B cell (primary cell): ENCODE measurements at regions not wholly inside any gene's neighbourhood (a gene's known extent, or its start where the extent isn't known, plus 50 kb on each side); places are given as distances from the start of the nearest gene placed in this dataset.

ENCODE experiments used
- ATAC-seq: fragments of 200-7000 bp; cut with Tn5 transposase; one replicate; pipeline ENCODE4 v1.10.0; 2021; ENCODE audit warnings: low read depth, mild to moderate bottlenecking, moderate number of reproducible peaks, moderate library complexity
- CTCF ChIA-PET: fragments of 350-600 bp; sonication (Branson Sonifier 250); formaldehyde crosslinking; loops from one replicate; lab custom pipeline; 2021; ENCODE audit warnings: antibody characterized with exemption, inconsistent platforms; lab: Charles Lee
- POLR2A ChIA-PET: fragments of 350-600 bp; sonication (Branson Sonifier 250); formaldehyde crosslinking; loops from one replicate; lab custom pipeline; 2021; ENCODE audit warnings: antibody characterized with exemption; lab: Charles Lee
- DNase-seq: peaks from one replicate; pipeline ENCODE4 v3.0.0; 2013
- H2AFZ ChIP-seq: 2 replicates; pipeline ENCODE4 v1.6.1; 2012; ENCODE audit warnings: mild to moderate bottlenecking, low read depth, low read length; ENCODE audit not compliant: insufficient read depth, poor library complexity, severe bottlenecking
- H3K27ac ChIP-seq, 2 donors: 1 replicate in 1 of 2; 2 replicates in 1 of 2; pipeline ENCODE4 v1.5.1; 2012 to 2013; ENCODE audit warnings: low read length in 2 of 2, mild to moderate bottlenecking in 2 of 2, moderate library complexity in 1 of 2
- H3K27me3 ChIP-seq, 4 experiments: fragments of 200-600 bp in 1 of 4; sonication (generic) in 1 of 4; replicated peaks in 1 of 4; 1 replicate in 2 of 4; 2 replicates in 2 of 4; pipeline versions ENCODE4 v1.6.1 to v1.7.0; 2013 to 2016; ENCODE audit warnings: low read length in 3 of 4, mild to moderate bottlenecking in 2 of 4, mixed read lengths in 1 of 4, moderate library complexity in 1 of 4; ENCODE audit not compliant: insufficient read depth in 4 of 4, control insufficient read depth in 3 of 4; ENCODE audit errors: control extremely low read depth in 1 of 4
- H3K36me3 ChIP-seq, 2 experiments: replicated peaks in 1 of 2; 1 replicate in 1 of 2; 2 replicates in 1 of 2; pipeline versions ENCODE4 v1.6.1 to v1.7.1; 2013; ENCODE audit warnings: low read length in 1 of 2; ENCODE audit not compliant: insufficient read depth in 2 of 2, control insufficient read depth in 1 of 2; ENCODE audit errors: control extremely low read depth in 1 of 2, extremely low read depth in 1 of 2
- H3K4me1 ChIP-seq, 2 donors: fragments of 200-600 bp in 1 of 2; sonication (generic) in 1 of 2; 1 replicate in 1 of 2; 2 replicates in 1 of 2; pipeline versions ENCODE4 v1.5.1 to v1.6.1; 2013 to 2017; ENCODE audit warnings: low read length in 2 of 2; ENCODE audit not compliant: control insufficient read depth in 2 of 2, insufficient read depth in 2 of 2
- H3K4me2 ChIP-seq: replicated peaks from 2 replicates; pipeline ENCODE3; 2012; ENCODE audit warnings: mild to moderate bottlenecking, low read depth, low read length; ENCODE audit not compliant: poor library complexity, severe bottlenecking
- H3K4me3 ChIP-seq, 5 experiments: fragments of 200-600 bp in 1 of 5; sonication (generic) in 1 of 5; 1 replicate in 3 of 5; 2 replicates in 2 of 5; pipeline versions ENCODE4 v1.5.1 to v1.7.0; 2011 to 2016; ENCODE audit warnings: low read length in 4 of 5, mild to moderate bottlenecking in 4 of 5, low read depth in 2 of 5, control low read depth in 1 of 5, moderate library complexity in 1 of 5; ENCODE audit not compliant: insufficient read depth in 1 of 5; ENCODE audit errors: control extremely low read depth in 1 of 5, extremely low read depth in 1 of 5
- H3K79me2 ChIP-seq: fragments of 200-600 bp; sonication (generic); one replicate; pipeline ENCODE4 v1.6.0; 2016; ENCODE audit warnings: low read length; ENCODE audit not compliant: control insufficient read depth, insufficient read depth
- H3K9ac ChIP-seq: fragments of 200-600 bp; sonication (generic); 2 replicates; pipeline ENCODE4 v1.6.1; 2017; ENCODE audit warnings: mild to moderate bottlenecking, low read length, moderate library complexity
- H3K9me3 ChIP-seq, 3 donors: one replicate each; pipeline versions ENCODE4 v1.6.1 to v1.7.1; 2013; ENCODE audit warnings: low read length in 2 of 3; ENCODE audit not compliant: control insufficient read depth in 2 of 3, insufficient read depth in 1 of 3; ENCODE audit errors: control extremely low read depth in 1 of 3
- H4K20me1 ChIP-seq: 2 replicates; pipeline ENCODE4 v1.6.0; 2012; ENCODE audit warnings: mild to moderate bottlenecking, low read length; ENCODE audit not compliant: insufficient read depth, control insufficient read depth, poor library complexity, severe bottlenecking
- H3K27ac Mint-ChIP-seq: one replicate; pipeline ENCODE4 v1.8.0; 2021; ENCODE audit warnings: mixed read lengths
- H3K27me3 Mint-ChIP-seq: one replicate; pipeline ENCODE4 v1.8.0; 2021; ENCODE audit warnings: mixed read lengths
- H3K4me1 Mint-ChIP-seq: one replicate; pipeline ENCODE4 v1.8.0; 2021; ENCODE audit warnings: mixed read lengths
- H3K4me3 Mint-ChIP-seq: one replicate; pipeline ENCODE4 v1.8.0; 2021; ENCODE audit warnings: mixed read lengths
- H3K9me3 Mint-ChIP-seq: one replicate; pipeline ENCODE4 v1.8.0; 2022; ENCODE audit warnings: mixed read lengths; ENCODE audit not compliant: insufficient read depth
- EZH2 ChIP-seq: IDR thresholded peaks from 2 replicates; pipeline ENCODE4 v1.6.1; 2012; ENCODE audit warnings: borderline replicate concordance, low read depth, mild to moderate bottlenecking, moderate library complexity, low read length; ENCODE audit not compliant: insufficient read depth, poor library complexity, severe bottlenecking
- WGBS: methylation state at CpG from one replicate; pipeline ENCODE4 v1.1.5; 2013; ENCODE audit warnings: missing lambda C conversion rate; ENCODE audit not compliant: insufficient coverage; 5-methylcytosine and 5-hydroxymethylcytosine counted together
- intact Hi-C: fragments of 100-400 bp; cut with micrococcal nuclease; formaldehyde crosslinking; loops from one replicate; pipeline ENCODE4 v1.10.0; 2022
- TF ChIP-seq, protein P1 (sequence below): fragments of 200-600 bp; IDR thresholded peaks from one replicate; pipeline ENCODE4 v1.8.0; 2022; ENCODE audit warnings: antibody characterized with exemption, mild to moderate bottlenecking

DNA sequence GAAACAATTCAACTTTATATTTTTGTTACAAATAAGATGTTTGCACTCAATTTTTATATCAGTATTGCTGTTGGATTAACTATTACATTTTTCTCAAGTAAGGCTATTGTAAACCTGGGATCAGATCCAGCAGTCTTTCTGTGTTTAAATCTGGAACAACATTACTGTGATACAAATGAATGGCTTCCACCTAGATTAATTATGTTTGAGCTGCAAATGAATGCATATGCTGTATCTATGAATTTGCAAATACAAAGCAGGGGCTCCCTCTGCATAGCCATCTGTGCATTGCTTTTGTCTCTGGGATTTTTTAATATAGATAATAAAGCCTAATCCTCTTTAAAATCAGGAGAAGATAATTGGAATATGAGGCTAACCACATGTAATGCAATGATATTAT lies 69.8 kb upstream of the NEIL3 start:
- no peak overlapping the region for H3K27ac ChIP-seq
- H3K9ac ChIP-seq = no peak overlapping the region
- no peaks in the 10 kb centered on the region for H3K9me3 Mint-ChIP-seq
- no peaks in the 10 kb centered on the region for H3K27me3 ChIP-seq
- H3K4me1 Mint-ChIP-seq = no peaks in the 10 kb centered on the region
- no peak overlapping the region for H3K4me3 ChIP-seq
- no peaks in the 10 kb centered on the region for H3K9me3 ChIP-seq
- H3K36me3 ChIP-seq = no peaks in the 10 kb centered on the region
- ChIA-PET CTCF (no interaction called here), POLR2A (no interaction called here)
- H4K20me1 ChIP-seq = no peaks in the 10 kb centered on the region
- H3K79me2 ChIP-seq = no peaks in the 10 kb centered on the region
- intact Hi-C loops = no loop called here
- no peak for TF ChIP-seq EZH2
- TF ChIP-seq, protein P1, sequence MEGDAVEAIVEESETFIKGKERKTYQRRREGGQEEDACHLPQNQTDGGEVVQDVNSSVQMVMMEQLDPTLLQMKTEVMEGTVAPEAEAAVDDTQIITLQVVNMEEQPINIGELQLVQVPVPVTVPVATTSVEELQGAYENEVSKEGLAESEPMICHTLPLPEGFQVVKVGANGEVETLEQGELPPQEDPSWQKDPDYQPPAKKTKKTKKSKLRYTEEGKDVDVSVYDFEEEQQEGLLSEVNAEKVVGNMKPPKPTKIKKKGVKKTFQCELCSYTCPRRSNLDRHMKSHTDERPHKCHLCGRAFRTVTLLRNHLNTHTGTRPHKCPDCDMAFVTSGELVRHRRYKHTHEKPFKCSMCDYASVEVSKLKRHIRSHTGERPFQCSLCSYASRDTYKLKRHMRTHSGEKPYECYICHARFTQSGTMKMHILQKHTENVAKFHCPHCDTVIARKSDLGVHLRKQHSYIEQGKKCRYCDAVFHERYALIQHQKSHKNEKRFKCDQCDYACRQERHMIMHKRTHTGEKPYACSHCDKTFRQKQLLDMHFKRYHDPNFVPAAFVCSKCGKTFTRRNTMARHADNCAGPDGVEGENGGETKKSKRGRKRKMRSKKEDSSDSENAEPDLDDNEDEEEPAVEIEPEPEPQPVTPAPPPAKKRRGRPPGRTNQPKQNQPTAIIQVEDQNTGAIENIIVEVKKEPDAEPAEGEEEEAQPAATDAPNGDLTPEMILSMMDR = no peak
- ATAC-seq (no peak), DNase-seq (no peak)
- H2AFZ ChIP-seq = no peak overlapping the region
- no peaks in the 10 kb centered on the region for H3K4me1 ChIP-seq
- no peaks in the 10 kb centered on the region for H3K27me3 Mint-ChIP-seq
- H3K27ac Mint-ChIP-seq = no peak overlapping the region
- H3K4me3 Mint-ChIP-seq = no peak overlapping the region
- H3K4me2 ChIP-seq = no peak overlapping the region

DNA sequence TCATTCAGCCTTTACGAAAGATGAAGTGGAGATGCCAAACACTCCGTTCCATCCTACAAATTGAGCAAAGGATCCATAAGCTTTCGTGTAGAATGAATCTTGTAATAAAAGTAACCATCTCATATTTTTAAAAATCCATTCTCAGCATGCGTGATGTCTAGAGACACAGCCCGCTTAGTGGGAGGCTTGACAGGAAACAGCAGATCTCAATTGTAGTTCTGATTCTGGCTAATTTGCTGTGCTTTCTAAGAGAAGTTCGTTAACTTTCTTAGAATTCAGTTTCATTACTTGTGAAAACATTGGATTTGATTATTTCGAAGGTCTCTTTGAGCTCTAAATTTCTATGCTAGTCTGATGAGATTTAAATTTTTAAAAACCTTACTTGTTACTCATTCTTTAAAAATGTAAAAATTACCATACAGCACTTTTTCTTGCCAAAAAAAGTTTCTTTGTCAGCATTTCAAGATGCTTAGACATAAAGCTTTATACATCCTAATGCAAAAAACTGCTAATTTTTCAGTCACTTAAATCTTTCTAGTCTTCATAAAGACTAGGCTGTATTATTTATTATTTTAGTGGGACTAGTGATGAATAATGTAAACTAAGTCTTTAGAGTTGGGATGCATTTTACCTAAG lies 66.9 kb upstream of the NEIL3 start:
- DNase-seq (no peak), ATAC-seq (no peak)
- no peaks in the 10 kb centered on the region for H3K27me3 ChIP-seq
- H3K79me2 ChIP-seq = no peaks in the 10 kb centered on the region
- TF ChIP-seq, protein P1 = no peak
- TF ChIP-seq EZH2 = no peak
- ChIA-PET POLR2A (no interaction called here), CTCF (no interaction called here)
- H3K9ac ChIP-seq = no peak overlapping the region
- H3K9me3 ChIP-seq = no peaks in the 10 kb centered on the region
- Mint-ChIP-seq H3K4me3 (no peak overlapping the region), H3K9me3 (no peaks in the 10 kb centered on the region), H3K4me1 (no peaks in the 10 kb centered on the region), H3K27me3 (no peaks in the 10 kb centered on the region), H3K27ac (no peak overlapping the region)
- WGBS = no CpG with 5 or more reads among the region's 7 CpGs
- H3K27ac ChIP-seq = no peak overlapping the region
- no peak overlapping the region for H3K4me2 ChIP-seq
- H3K36me3 ChIP-seq = no peaks in the 10 kb centered on the region
- H3K4me1 ChIP-seq = no peaks in the 10 kb centered on the region
- intact Hi-C loops = no loop called here
- H2AFZ ChIP-seq = no peak overlapping the region
- H4K20me1 ChIP-seq = no peaks in the 10 kb centered on the region
- H3K4me3 ChIP-seq = no peak overlapping the region
